Fibroblast of the conjunctiva (primary cell): ENCODE measurements at regions not wholly inside any gene's neighbourhood (a gene's known extent, or its start where the extent isn't known, plus 50 kb on each side); places are given as distances from the start of the nearest gene placed in this dataset.

ENCODE experiments used
- DNase-seq: peaks from one replicate; pipeline ENCODE4 v3.0.0-alpha.2; 2010; ENCODE audit warnings: low read depth

DNA sequence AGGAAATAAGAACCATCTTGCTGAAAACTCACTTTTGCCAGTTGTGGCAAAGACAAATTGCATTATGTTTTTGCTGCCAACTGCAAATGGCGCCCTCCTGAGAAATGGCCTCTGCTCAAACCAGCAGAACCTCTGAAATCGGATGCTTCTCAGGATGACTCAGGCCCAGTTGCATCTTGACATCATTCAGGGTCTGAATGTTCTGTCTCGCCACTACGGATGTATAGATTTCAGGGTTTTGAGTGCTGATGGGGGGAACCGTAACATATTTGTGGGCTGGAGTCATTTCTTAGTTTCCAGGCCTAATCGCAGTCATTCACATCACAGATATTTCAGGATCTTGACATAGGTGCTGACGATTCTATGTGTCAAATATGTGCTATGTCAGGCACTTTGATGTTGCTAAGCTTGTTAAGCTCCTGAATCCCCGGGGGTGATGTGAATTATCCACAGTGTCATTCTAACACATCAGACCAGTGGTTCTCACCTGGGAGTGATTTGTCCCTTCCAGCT, 207.1 kb downstream of the NFATC2 start:
- peak; percentile 92 for DNase-seq

DNA sequence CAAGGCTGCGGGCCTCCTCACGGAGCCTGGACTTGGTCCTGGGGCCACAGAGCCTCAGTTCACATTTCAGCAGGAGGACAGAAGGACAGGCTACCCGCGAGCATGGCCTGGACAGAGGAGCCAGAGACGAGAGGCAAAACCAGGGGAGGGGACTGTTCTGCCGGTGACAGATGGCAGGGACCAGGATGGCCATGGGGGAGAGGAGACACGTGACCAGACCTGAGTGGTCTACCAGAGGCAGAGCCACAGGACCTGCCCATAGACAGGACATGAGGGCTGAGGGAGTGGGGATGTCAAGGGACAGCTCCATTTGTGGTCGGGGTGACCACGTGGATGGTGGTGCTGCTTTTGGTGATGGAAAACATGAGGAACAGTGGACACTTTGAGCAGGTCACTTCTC, 207.9 kb downstream of the NFATC2 start:
- no peak for DNase-seq

DNA sequence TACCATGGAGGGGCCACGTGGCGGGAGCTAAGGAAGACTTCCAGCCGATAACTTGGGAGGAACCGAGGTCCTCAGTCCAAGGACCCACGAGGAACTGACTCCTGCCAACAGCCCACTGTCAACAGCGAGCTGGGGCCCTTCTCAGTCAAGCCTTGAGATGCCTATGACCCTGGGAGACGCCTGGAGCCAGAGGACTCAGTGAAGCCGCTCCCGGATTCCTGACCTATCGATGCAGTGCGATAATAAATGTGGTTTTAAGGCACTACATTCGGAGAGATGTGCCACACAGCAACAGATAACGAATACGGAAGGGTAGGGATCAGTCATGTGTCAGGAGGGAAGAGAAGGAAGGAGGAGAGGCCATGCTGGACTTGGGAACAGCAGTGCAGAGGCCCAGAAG, 208.5 kb downstream of the NFATC2 start:
- no peak for DNase-seq

DNA sequence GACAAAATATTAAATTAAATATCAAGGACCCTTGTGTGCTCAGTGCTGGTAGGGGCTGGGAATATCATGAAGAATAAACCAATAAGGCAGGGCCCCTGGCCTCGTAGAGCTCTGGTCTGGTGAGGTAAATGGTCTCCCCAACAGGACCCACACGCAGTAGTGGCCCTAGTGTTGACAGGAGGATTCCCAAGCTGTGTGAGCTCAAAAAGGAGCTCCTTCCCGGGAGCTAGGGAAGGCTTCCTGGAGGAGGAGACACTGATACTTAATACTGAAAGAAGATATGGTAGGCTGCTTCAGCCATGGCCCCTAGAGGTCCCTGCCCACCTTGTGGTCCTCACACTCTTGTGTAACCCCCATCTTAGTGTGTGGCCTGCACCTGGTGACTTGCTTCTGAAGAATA, 209.1 kb downstream of the NFATC2 start:
- no peak for DNase-seq

DNA sequence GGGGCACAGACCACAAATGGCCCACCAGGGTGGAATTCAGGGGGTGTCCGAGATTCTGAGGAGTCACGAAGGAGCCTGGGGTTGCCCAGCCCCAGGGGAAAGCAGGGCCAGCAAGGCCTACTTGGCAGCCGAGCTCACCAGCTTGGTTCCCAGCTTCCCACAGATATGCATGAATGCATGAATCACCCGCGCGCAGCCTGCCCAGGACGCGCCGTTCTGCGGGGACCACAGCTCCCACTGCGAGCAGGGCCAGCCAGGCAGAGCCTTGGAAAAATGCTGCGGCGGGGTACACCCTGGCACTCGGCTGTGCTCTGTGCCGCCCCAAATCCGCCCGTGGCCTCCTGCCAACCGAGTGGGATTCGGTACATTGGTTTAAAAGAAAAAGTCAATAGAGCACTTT, 211.0 kb downstream of the NFATC2 start:
- DNase-seq, result no peak

- no peak for DNase-seq
Observed at GRCh38 chr20:51329845-51330244, 212.7 kb downstream of the NFATC2 start.

GRCh38 chr20:51327251-51327841, 215.2 kb downstream of the NFATC2 start:
- DNase-seq, result no peak

DNA sequence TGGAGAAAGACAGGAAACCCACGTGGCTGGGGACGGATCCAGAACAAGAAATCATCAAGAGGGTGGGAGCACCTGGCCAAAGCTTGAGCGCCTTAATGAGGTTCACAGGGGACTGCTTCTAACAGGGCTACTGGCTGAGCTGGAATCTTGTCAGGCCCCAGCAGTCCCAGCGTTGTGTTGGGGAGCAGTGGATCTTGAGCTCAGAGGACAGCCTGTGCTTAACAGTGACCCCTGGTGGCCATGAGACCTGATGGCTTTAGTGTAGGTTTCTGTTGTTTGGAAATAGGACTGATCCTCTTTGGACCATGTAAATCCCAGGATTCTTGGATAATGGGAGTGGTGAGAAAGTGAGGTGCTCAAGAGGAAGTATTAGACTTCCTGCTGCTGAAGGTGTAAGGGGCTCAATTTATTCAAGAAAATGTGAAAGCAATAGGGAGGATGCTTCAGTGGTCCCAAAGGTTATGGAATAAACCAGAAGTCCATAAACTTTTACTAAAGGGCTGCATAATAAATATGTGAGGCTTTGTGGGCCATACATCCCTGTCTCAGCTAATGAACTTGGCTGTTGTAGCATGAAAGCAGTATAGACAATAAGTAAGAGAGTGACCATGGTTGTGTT, 216.2 kb downstream of the NFATC2 start:
- peak; percentile 49 for DNase-seq

- no peak for DNase-seq
Observed at GRCh38 chr20:51322164-51322707, 220.3 kb downstream of the NFATC2 start.

DNA sequence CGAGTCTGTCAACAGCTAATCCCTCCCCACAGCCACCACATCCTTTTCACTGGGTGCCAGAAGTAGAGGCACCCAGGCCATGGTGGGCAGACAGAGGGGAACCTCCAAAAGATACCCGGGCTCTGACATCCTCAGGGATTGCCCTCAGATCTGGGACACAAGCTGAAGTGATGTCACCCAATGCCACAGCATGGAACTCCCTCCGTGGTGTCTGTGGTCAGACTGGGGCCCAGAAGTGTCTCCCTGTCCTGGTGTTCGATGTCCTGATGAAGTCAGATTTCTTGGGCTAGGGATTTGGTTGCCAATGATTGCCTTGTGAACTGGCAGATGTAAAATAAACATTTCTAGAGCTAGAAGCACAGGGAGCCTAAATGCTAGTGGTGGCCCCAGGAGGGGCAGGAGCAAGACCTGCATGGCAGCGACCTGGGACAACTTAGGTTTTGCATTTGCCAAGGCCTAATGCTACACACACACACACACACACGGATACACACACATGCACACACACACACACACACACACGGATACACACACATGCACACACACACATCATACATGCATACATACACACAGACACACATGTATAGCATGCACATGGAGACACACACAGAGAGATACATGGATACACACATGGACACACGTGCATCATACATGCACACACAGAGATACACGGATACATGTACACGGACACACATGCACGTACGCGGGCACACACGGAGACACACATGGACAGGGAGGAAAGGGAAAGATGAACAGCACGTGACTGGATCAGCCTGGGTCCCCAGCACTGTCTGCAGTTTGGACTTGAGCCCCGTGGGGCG, 221.0 kb downstream of the NFATC2 start:
- no peak for DNase-seq

GRCh38 chr20:51319522-51319921, 223.0 kb downstream of the NFATC2 start:
- DNase-seq, result no peak

DNA sequence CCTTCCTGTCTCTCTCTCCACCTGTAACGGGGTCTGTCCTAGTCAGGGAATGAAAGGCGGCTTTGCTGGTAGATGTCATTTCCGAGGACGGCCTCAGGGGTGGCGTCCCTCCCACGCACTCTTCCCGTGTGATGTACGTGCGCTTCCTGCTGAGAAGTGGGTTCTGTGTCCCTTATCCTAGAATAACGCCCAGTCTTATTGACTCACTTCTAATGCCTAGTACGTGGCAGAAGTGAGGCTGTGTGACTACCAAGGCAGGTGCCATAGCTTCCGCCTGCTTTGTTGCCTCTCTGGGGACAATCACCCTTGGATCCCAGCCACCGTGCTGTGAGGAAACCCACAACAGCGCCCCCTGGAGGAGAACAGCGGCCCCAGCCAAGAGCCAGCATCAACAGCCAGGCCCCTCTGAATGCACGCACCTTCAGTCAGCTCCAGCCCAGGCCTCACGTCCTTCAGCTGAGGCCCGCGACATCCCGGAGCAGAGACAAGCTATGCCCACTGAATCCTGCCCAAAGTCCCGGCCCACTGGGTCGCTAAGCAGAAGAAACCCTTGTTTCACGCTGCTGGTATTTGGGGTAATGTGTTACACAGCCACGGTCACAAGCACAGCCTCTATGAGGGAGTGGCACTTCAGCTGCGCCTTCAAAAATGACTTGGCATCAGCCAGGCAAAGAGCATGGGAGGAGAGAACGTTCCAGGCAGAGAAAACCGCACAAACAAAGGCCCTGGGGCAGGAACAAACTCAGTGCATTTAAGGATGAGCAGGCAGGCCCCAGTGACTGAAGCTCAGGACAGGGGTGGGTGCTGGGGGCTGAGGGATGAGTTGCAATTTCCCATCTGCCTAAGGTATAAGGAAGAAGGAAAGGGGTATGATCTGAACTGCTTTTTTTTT, 224.2 kb downstream of the NFATC2 start:
- DNase-seq, result no peak

GRCh38 chr20:51315390-51315789, 227.1 kb downstream of the NFATC2 start:
- no peak for DNase-seq

DNA sequence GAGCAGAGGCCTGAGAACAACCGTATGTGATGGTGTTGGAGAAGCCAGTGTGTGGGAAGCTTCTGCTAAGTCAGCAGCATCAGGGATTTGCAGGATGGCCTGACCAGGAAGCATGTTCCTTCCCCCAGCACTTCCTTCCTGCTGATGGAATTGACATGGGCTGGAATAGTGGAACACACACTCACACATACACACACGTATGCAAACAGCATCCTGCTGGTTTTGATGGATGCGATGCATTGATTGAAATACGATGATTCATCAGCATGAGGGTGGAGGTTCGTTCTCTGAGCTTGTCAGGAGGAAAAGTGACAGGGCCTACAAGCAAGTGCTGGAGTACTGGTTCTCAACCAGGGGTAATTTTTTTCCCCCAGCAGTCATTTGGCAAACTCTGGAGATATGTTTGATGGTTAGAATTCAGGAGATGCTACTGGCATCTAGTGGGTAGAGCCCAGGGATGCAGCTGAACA, 229.1 kb downstream of the NFATC2 start:
- DNase-seq, result no peak

- DNase-seq, result no peak
Observed at GRCh38 chr20:51312480-51312783, 230.1 kb downstream of the NFATC2 start.

DNA sequence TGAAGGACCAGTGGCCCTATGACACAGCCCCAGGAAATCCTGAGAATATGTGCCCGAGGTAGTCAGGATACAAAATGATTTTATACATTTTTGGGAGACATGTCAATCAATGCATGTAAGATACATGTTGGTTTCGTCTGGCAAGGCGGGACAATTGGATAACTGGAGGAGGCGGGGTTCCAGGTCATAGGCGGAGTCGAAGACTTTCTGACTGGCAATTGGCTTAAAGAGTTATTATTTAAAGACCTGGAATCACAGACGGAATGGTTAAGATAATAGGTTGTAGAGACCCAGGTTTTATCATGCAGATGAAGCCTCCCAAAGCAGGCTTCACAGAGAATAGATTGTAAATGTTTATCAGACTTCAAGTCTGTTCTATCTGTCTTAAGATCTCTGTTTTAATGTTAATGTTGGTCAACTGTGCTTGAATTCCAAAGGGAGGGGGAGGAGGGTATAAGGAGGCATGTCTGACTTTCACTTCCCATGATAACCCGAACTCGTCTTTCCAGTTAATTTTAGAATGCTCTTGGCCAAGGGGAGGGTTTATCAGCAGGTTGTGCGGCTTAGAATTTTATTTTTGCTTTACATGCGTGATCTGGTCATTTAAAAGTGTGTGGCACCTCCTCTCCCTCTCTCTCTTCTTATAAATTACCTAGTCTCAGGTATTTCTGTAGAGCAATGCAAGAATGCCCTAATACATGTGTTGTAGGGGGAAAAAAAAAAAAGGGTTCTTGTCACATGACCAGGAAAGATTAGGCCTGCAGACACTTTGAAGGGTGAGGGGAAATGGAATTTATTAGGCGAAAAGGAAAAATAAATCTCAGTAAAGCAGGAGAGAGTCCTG, 230.7 kb downstream of the NFATC2 start:
- DNase-seq, result no peak

DNA sequence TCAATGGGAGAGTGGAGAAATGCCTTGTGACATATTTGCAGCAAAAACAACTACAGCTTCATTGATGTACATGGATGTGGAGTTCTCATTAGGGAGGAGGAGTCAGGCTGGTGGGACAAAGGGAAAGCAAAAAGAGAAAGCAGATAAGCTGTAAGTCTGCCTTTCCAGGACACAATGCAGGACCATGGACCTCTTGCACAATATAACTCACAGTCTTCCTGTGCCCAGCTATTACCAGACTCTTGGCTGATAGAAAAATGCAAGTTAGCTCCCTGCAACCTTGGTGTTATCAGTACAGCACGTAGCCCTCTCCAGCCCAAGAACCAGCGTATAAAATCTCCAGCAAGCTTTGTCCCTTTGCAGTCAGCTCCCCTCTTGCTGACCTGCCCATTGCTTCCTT, 232.3 kb downstream of the NFATC2 start:
- DNase-seq, result no peak

- no peak for DNase-seq
Observed at GRCh38 chr20:51309128-51309527, 233.4 kb downstream of the NFATC2 start.

DNA sequence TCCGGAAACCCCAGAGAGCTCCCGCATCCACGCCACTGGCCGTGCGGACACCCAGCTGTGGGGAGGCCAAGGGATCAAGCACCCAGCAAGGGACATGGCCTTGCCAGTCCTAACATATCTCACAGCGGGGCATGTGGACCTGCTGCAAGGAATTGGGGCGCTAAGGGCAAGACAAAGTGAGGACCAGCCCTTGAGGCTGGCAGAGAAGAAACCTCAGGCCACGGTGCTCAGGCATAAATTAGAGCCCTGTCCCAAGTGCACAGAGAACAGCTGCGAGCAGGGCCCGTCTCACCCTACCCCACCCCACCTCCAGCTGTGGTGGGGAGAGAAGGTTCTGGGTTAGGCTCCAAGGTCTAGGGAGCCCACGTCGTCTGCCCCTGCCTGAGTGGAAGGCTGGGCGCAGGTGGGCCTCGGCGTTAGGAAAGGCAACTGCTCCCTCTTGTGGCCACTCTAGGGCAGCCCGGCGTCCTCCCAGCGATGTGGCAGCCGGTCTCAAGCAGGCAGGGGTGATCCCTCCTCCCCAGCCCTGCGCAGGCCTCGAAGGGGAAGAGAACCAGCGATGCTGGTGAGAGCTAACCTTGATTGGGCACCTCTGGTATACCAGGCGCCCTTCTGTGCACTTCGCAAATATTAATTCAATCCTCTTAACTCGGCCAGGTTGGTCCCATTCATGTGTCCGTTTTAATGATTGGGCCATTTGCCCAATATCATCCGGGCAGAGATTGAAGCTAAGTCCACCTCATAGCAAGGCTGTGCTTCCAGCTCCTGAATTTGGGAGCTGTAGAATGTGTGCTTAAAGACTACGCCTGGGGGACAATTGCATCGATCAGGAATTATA, 235.8 kb downstream of the NFATC2 start:
- peak; percentile 27 for DNase-seq

DNA sequence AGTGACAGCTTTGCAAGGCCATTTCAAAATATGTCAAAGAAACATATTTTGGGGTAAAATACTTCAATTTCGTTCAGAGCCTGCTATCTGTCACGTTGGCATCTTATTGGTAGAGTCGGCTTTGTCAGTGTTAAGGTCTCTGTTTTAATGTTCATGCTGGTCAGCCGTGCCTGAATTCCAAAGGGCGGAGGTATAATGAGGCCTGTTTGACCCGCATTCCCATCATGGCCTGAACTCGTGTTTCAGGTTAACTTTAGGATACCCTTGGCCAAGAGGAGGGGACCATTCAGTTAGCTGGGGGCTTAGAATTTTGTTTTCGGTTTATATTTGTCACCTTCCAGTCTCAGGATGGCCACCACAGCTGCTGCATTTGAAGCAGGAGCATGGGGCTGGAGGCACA, 236.4 kb downstream of the NFATC2 start:
- no peak for DNase-seq
